ENCODE measurements at regions not wholly inside any gene's neighbourhood (a gene's known extent, or its start where the extent isn't known, plus 50 kb on each side); places are given as distances from the start of the nearest gene placed in this dataset.

DNA sequence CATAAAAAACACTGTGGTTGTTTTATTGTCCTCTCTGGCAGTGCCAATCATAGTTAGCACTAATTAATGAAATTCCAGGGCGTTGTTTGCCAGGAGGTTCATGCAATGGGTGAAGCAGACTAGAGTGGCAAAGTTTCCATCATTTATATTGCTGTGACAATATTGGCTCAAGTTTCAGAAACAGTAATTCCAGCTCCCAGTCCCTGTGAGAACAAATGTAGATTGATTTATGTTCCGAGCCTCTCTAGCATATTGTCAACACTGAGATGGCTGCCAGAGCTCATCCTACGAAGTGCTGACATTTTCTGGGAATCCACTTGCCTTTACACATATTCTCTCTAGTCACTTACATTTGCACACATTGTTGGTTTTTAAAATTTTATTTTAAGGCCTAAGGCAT is 440.0 kb upstream of the IGFBP7 start:
- DNase-seq: no peak

DNA sequence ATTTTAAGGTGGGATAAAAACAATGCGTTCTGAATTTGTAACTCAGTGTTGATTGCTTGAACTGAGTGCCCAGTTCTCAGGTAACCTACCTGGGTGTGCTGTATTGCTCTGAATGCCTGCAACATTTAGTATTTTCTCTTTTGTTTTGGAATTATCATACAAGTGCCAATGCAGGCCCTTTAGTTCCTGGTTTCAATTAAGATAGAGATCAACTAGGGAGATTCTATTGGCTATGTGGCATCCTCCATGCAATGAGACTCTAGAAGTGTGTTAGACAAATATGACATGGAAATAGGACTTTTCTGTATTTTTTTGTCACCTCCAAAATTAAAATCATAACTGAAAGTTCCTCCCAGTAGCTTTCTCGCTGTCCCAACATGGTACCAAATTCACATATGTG is 438.7 kb upstream of the IGFBP7 start:
- no peak for DNase-seq

DNA sequence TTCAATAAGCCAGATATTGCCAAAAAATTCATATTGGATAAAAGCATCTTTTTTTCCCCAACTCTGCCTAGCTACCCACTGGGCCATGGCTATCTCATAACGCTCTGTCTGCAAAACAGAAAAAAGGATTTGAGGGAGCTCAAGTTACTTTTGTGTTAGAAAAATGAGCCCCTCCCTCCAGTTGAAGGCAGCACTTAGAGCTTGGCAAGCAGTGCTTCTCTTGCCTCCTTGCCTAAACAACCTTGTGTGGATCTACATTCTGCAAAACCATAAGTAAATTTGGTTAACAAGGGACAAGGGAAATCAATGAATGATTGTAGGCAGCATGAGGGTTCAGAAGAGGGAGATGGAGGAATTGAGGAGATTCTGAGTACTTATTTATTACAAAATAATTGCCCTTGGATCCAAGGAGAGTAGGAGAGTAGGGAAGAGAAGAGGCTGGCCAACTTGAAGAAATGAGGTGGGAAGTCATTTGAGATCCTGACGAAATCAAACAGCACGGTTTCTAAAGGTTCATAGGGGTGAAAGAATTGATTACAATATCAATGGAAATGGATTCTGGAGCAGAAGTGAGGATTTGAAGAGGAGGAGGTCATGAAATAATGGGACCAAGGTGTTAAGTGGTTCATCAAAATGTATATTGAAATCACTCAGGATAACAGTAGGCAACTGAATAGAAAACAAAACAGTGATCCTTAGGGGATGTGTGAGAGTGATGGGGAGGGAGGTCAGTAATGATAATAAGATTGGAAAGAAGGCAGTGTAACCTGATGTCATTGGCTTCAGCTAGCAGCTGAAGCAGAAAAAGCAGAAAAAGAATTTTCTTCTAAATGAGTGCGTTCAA is 434.8 kb upstream of the IGFBP7 start:
- no peak for DNase-seq

DNA sequence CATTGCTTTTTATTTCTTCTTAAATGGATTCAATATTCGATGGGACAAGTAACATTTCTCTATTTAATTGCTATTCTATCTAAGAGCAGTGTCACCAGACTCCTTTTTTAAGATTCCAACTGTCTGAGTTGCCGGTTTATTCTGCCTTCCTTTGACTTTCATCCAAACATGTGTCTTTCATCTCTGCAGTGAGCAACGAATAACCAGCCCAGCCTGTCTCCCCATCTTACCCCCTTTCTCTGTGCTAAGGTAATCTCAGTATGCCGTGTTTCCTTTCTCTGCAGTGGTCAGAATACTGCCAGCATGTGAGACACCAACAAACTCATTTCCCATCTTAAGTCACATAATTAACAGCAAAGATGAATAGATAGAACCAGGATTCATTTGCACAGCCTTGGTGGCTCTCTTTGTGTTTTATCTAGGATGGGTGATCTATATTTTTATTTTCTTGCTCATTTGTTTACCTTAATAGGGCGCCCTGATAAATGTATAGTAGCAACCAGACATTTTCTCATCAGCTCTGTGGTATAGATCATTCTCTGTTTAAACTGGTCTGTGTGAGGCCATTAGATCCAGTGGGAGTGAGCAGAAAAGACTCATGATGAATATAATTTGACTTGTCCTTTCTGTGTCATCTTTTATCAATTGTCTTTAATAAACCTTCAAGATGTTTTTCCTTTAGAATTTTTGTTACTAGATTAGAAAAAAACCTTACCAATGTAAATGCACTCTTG is 394.8 kb upstream of the IGFBP7 start:
- DNase-seq: no peak

DNA sequence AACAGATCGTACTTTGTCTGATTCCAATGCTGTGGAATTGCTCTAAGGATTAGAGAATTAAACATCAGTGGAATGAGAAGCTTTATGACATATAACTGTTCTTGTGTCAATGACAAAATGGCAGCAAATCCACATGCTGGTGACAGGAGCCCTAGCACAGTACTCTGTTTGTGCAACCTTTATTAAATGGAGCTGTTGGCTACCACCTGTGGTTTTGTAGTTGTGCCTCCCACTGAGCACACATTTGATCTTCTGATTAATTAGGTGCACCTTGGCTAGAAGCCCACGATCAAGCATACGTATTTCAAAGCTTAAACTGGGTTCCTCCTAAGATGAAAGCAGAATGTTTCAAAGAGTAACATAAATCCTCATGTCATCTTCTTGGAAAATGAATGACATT is 394.0 kb upstream of the IGFBP7 start:
- no peak for DNase-seq

DNA sequence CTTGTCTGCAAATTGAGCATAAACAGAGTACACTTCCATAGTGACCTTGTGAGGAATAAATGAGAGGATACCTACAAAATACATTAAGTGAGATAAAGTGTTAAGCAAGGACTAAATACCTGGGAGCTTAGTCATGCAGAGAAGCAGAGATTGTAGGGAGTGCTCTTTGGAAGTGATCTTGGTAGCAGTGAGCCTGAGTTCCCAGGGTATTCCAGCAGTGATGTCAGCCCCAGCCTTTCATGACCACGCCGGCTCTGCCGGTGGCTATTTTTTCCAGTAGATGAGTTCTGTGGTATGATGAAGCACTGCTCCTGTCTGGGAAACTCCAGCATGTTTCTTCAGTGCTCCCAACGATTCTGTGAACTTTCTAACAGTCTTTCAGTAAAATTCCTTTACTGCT is 391.5 kb upstream of the IGFBP7 start:
- no peak for DNase-seq

DNA sequence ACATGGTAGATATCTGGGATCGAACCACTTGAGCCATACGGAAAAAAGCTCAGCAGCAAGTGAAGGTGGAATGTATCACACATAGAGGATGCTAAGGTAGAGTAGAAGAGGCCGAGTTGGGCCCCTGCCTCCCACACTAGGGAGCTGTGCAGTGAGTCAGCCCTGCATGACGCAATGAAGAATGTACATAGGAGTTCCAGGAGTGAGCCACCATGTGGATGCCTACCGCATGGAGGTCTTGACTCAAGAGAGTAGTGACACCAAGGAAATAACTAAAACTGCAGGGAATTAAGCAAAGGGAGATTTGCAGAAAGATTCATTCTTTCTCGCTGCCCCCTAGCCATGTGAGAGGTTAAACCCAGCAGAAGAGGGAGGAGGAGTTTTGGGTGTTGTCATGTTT is 389.6 kb upstream of the IGFBP7 start:
- no peak for DNase-seq

DNA sequence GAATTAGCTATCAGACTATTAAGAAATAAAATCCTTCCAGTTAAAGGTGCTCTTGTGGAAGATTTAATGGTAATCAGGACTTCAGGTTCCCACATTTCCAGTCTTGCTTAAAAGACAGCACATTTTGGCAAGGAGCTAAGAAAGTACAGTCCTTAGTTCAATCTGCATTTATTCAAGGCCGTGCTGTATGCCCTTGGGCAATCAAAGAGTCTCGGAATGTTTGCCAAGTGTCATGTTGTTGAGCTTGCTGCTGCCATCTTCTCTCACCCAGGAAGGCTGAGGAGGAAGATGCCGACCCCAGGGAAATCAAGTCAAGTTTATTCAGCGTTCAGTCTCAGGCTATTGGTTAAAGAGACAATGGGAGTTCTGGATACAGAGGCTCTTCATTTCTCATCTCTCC is 388.1 kb upstream of the IGFBP7 start:
- no peak for DNase-seq

DNA sequence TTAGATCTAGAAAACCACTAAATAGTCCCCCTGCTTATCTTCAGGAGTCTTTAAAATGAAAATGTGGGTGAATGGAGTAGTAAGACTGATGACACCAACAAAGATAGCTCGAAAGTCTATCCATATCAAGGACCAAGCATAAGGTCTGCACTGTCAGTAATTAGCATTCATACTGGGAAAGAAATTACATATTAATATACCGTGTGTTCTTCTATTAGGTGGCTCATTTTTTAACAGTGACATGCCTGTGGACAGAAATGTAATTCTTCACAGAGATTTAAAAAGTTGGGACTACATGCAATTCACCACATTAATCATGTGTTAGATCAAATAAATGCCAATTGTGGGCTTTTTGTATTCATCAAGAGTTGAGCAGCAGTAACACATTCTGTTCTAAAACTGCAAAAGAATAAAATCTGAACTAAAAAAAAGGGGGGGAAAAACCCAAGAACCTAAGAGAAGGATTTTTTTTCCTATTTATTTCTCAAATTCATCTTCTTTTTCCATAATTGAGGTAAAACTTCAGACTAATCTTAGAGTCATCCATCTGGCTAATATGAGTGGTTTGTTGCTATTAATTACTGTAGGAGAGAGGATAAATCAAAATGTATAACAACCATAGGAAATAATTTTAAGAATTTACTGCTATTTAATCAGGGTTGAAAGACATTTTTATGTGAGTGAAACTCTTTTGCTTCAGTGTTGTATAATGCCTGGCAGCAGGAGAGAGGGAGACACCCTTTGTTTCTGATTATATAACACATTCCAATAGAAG is 386.7 kb upstream of the IGFBP7 start:
- no peak for DNase-seq

DNA sequence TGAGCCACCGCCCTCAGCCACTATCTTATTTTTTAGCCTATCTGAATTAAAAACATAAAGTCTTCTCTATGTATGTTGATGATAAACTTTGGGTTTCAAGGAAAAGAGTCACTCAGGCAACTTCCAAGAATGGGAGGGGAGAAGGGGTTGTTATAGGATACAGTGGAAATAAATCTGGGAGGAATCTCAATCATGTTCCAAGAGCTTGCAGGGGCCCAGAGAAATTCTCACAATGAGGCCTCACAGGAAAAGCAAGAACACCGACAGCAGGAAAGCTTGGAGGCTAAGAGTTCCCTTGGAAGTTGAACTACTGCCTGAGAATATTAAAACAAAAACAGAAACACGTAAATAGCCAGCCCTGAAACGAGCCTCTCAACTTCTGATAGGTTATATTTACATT is 384.6 kb upstream of the IGFBP7 start:
- DNase-seq: no peak

DNA sequence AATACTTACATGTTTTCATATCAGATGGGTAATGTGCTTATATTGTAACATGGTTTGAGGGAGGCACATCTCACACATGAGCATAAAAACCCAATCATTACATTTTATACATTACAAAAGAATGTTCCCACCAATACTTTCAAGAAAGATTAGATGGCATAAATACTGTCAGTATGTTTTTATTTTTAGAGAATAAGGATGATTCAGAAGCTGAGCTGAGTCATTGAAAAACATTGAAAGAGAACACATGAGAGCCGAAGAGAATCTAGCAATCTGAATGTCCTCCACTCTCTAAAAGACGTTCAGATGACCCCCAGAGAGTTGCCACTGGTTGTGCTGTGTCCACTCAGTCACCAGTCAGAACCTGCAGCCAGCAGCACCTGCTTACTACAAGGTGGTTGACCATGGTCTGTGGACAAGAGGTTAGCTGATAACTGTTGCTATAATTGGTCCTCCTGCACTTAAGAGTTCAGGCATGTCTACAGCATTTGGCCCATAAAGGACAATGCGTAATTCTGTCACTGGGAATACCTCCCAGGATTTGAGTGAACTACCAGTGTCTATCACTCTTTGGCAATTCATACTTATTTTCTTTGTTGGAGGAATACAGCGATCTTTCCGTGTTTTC is 382.2 kb upstream of the IGFBP7 start:
- DNase-seq: no peak

DNA sequence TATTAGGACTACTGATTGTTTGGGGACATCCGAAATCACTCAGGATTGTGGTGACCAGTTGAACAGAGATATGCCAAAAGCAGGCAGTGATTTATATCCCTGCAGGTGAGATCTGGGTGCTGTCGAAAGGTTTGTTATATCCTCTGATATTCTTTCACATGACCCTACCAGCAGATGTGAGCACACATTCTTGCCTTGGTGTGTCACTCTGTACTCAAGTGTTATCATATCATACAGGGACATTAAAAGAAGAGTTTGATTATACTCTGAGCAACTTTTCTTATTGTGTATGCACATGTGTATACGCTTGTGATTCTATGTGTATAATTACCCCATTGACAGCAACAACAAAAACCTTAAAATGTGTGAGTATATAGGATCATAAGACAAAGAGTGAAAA is 381.2 kb upstream of the IGFBP7 start:
- no peak for DNase-seq

DNA sequence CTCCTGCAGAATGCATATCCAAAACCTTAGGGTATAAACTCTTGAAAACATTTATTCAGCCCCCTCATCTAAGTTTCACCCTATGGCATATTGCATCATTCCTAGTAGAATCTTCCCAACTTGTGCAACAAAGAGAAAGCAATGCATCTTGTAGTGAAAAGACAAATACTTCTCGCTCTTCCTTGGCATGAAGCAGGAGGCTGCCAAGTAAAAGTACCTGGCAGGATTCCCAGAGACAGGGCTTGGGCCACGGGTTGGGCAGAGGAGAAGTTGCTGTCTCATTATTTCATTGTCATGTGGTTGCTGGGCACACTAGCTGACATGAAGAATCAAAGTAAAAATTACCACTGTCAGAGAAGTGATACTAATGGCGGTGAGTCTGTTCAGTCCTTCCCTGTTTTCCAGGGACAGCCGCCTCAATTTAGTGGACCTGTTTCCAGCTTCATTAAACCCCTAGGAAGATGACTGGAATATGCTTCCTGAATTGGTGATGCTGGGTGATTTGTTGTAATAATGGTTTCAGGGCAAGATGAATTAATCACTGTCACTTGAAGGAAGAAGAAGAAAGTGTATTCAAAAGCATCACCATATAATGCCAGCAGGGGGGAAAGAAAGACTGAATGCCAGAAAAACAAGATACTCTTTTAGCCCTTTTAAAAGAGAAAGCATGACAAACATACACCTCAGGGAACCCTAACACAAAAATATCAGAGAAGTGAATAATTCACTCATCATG is 380.5 kb upstream of the IGFBP7 start:
- DNase-seq: no peak

DNA sequence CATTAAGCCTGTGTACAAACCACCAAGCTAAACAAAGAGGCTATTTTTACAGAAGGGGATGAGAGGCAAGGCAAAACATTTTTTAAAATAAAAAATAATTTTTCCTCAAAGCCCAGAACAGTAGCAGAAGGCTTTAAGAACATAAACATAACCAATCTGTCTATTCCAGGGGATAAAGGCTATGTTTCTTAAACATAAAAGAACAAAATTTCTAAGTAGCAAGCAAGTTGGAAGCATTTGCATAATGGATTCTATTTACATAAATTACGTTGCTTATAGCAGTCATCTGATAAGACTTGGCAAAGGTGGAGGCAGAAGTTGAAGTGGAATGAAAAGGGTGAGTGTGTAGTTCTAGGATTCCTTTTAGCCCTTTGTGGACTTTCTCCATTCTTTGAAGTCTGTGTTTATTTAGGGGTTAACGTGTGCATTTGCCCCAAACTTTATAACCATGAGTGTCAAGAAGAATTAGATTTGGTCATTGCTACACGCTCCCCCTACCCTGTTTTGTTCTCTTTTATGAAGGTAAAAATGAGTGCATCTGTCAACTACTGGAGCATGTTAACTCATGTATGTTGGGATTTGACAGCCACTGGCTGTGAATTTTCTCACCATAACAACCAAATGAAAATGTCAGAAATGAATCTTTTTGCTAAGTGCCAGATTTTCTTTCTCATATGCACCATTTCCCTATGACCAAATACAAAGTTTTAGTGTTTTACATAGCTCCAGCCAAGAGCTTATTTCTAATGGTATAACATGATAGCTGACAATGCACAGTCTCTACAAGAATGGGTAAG is 378.4 kb upstream of the IGFBP7 start:
- DNase-seq: no peak

DNA sequence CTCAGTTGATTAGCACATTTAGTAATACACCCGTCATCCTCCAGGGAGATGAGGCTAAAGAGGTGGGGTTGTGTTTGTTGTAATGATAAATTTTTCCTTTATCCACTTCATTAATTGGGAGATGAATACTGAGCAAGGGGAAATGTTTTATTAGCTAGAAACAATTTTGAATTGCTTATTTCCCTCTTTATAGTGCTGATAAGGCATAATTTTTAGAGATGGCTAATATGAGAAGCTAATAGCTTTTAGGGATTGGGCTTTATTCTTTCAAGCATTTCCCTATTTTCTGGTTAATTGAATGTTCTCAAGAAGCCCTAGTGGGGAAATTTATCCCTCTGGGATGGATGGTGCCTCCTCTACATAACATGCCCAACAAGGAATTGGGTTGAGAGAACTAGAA is 365.2 kb upstream of the IGFBP7 start:
- no peak for DNase-seq

DNA sequence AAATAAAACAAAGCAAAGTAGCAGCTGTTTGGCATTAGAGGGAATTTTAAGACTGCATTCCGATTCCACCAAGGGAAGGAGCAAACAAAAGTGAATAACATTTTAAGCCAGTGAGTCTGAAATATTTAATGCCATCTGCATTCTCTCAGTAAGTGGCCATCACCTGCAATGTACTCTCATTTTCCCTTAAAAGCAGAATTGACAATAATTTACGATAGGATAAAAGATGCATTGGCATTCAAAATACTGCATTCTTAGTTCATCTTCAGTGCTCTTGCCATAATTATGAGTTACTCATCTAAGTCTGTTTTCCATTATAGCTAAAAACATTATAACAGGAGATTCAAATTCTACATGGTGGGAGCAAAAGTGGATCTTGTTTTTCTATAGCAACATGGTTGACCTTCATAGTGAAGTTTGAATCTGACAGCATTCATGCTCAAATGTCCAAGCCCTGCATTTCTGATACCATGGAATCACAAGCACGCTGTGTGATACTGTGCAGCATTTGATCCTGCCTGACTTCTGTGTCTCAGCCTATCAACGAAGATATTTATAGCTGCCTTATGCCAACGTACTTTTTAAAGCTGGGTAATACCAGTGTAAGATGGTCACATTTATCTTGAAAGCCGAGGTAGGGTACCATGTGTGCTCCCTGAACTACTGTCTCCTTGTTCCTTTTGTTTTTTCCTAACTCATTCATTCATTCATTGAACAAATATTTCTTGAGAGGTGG is 355.3 kb upstream of the IGFBP7 start:
- DNase-seq: no peak

DNA sequence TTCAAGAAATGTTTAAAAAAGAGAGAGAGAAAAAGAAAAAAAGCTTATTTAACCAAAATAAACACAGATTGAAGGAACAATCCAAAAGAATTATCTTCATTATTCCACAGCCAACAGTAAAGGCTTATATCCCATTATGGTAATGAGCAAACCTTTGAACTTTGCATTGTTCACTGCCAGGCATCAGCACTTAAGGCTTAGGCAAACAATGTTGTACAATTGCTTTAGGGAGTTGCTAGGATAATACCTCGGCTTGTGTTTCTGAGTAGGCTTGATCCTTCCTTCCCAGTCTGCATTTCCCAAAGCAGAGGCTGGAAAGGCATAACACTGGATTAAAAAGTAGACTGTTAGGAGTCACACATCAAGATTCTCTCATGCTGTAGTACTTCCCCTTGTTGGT is 352.7 kb upstream of the IGFBP7 start:
- no peak for DNase-seq

DNA sequence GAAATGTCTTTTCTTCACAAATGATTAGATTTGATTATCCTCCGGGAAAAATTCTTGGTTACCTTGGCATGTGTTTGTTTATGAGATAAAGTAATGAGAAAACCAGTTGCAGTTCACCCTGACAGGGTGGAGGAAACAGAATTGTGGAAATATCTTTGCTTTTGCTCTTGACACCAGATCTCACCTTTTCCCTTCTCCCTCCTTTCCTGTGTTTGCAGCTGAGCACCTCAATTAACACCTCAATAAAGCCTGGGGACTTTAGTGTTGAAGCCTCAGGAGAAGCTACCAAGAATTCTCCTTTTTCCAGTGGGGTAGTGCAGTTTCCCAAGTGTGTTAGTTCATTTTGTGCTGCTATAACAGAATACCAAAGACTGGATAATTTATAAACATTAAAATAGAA is 350.8 kb upstream of the IGFBP7 start:
- no peak for DNase-seq

DNA sequence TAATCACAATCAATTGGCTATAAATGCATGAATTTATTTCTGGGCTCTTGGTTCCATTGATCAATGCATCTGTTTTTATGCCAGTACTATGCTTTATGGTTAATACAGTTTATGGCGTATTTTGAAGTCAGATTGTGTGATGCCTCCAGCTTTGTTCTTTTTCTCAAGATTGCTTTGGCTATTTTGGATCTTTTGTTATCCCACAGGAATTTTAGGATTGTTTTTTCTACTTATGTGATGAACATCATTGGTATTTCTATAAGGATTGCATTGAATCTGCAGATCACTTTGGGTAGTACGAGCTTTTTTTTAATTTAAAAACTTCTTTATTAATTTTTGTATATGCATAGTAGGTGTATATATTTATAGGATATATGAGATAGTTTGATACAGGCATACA is 338.7 kb upstream of the IGFBP7 start:
- DNase-seq: no peak

DNA sequence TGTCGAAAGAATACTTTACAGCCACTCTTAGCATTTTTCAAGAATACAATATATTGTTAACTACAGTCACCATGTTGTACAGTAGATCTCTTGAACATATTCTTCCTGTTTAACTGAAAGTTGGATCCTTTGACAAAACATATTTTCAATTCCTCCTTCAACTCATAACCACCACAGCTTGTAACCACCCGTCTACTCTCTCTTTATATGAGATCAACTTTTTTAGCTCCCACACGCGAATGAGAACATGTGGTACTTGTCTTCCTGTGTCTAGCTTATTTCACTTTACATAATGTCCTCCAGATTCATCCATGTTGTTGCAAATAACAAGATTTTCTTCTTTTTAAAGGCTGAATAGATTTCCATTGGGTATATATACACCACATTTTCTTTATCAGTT is 338.3 kb upstream of the IGFBP7 start:
- DNase-seq: no peak

DNA sequence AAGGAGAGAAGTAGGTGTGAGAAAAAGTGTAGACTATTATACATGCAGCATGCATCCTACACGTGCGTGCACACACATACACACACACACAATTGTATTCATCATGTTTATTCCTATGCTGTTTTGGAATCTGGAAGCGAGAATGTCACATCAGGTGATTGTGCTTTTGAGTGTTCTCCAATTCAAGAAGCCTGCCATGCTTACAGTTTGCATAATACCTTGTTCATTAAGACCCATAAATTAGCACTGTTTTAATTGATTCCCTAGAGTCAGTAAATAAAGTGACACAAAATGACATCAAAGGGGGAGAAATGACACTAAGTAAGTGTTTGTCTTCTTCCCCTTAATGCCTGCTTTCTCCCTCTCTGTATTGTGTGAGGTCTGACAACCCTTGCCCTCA is 336.1 kb upstream of the IGFBP7 start:
- DNase-seq: no peak

All from stimulated activated CD4-positive, alpha-beta T cell treated with anti-CD3 and anti-CD28 coated beads, Interleukin-4, amount 100 ng/mL, for 24 hours (primary cell).